SK-N-SH treated with all-trans-retinoic acid at 6 μM for 48 hours (cell line): ENCODE measurements at regions not wholly inside any gene's neighbourhood (a gene's known extent, or its start where the extent isn't known, plus 50 kb on each side); places are given as distances from the start of the nearest gene placed in this dataset.

ENCODE experiments used
- ARNTL ChIP-seq: fragments of 450-650 bp; formaldehyde crosslinking; IDR thresholded peaks from 2 replicates; pipeline ENCODE4 v1.5.0; 2020; ENCODE audit warnings: low read depth, mild to moderate bottlenecking, moderate library complexity, borderline replicate concordance
- BACH2 ChIP-seq: fragments of 250-450 bp; sonication (Bioruptor Pico); IDR thresholded peaks from 2 replicates; pipeline ENCODE4 v1.9.0; 2021; ENCODE audit warnings: mild to moderate bottlenecking, borderline replicate concordance
- CREB5 ChIP-seq: fragments of 250-450 bp; sonication (Bioruptor Pico); IDR thresholded peaks from 2 replicates; pipeline ENCODE4 v1.5.1; 2020; ENCODE audit warnings: low read depth, mild to moderate bottlenecking, moderate library complexity
- GLIS3 ChIP-seq: fragments of 250-450 bp; sonication (Bioruptor Pico); IDR thresholded peaks from 2 replicates; pipeline ENCODE4 v1.5.0; 2020; ENCODE audit warnings: mild to moderate bottlenecking, moderate library complexity
- POU6F1 ChIP-seq: fragments of 250-450 bp; sonication (Bioruptor Pico); IDR thresholded peaks from 2 replicates; pipeline ENCODE4 v1.8.0; 2021; ENCODE audit warnings: low read depth, mild to moderate bottlenecking, moderate library complexity, borderline replicate concordance
- PPARA ChIP-seq: fragments of 250-450 bp; sonication (Bioruptor Pico); IDR thresholded peaks from 2 replicates; pipeline ENCODE4 v1.5.0; 2020; ENCODE audit warnings: mild to moderate bottlenecking, borderline replicate concordance
- RARB ChIP-seq: fragments of 250-450 bp; sonication (Bioruptor Pico); IDR thresholded peaks from 2 replicates; pipeline ENCODE4 v1.8.0; 2021; ENCODE audit warnings: mild to moderate bottlenecking, moderate library complexity
- ZC3H10 ChIP-seq: fragments of 250-450 bp; sonication (Bioruptor Pico); IDR thresholded peaks from 2 replicates; pipeline ENCODE4 v1.5.1; 2021; ENCODE audit warnings: mild to moderate bottlenecking, moderate library complexity
- ZFP3 ChIP-seq: fragments of 250-450 bp; sonication (Bioruptor Pico); IDR thresholded peaks from 2 replicates; pipeline ENCODE4 v1.5.0; 2020; ENCODE audit warnings: mild to moderate bottlenecking, moderate library complexity
- ZFP30 ChIP-seq: fragments of 450-650 bp; formaldehyde crosslinking; IDR thresholded peaks from 2 replicates; pipeline ENCODE4 v1.5.0; 2022; ENCODE audit warnings: mild to moderate bottlenecking, moderate library complexity
- ZNF565 ChIP-seq: fragments of 450-650 bp; formaldehyde crosslinking; conservative IDR thresholded peaks from 2 replicates; pipeline ENCODE4 v1.5.0; 2020; ENCODE audit warnings: low read depth, mild to moderate bottlenecking, moderate library complexity
- ZNF8 ChIP-seq: fragments of 450-650 bp; formaldehyde crosslinking; IDR thresholded peaks from 2 replicates; pipeline ENCODE4 v1.5.0; 2020; ENCODE audit warnings: mild to moderate bottlenecking, moderate library complexity
- TF ChIP-seq, protein P1 (sequence below): fragments of 250-450 bp; sonication (Bioruptor Pico); IDR thresholded peaks from 2 replicates; pipeline ENCODE4 v1.5.1; 2021; ENCODE audit warnings: mild to moderate bottlenecking, moderate library complexity
- TF ChIP-seq, protein P2 (sequence below): fragments of 250-450 bp; sonication (Bioruptor Pico); IDR thresholded peaks from 2 replicates; pipeline ENCODE4 v1.8.0; 2020; ENCODE audit warnings: mild to moderate bottlenecking, moderate library complexity, borderline replicate concordance

- no peak for TF ChIP-seq ZC3H10 (CRISPR knock-in tag)
- TF ChIP-seq, protein P1, sequence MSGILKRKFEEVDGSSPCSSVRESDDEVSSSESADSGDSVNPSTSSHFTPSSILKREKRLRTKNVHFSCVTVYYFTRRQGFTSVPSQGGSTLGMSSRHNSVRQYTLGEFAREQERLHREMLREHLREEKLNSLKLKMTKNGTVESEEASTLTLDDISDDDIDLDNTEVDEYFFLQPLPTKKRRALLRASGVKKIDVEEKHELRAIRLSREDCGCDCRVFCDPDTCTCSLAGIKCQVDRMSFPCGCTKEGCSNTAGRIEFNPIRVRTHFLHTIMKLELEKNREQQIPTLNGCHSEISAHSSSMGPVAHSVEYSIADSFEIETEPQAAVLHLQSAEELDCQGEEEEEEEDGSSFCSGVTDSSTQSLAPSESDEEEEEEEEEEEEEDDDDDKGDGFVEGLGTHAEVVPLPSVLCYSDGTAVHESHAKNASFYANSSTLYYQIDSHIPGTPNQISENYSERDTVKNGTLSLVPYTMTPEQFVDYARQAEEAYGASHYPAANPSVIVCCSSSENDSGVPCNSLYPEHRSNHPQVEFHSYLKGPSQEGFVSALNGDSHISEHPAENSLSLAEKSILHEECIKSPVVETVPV (CRISPR knock-in tag) = no peak
- no peak for TF ChIP-seq ZFP30 (CRISPR knock-in tag)
- TF ChIP-seq ZNF565 (CRISPR knock-in tag) = no peak
- no peak for TF ChIP-seq CREB5 (CRISPR knock-in tag)
- TF ChIP-seq, protein P2, sequence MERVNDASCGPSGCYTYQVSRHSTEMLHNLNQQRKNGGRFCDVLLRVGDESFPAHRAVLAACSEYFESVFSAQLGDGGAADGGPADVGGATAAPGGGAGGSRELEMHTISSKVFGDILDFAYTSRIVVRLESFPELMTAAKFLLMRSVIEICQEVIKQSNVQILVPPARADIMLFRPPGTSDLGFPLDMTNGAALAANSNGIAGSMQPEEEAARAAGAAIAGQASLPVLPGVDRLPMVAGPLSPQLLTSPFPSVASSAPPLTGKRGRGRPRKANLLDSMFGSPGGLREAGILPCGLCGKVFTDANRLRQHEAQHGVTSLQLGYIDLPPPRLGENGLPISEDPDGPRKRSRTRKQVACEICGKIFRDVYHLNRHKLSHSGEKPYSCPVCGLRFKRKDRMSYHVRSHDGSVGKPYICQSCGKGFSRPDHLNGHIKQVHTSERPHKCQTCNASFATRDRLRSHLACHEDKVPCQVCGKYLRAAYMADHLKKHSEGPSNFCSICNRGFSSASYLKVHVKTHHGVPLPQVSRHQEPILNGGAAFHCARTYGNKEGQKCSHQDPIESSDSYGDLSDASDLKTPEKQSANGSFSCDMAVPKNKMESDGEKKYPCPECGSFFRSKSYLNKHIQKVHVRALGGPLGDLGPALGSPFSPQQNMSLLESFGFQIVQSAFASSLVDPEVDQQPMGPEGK (CRISPR knock-in tag) = no peak
- no peak for TF ChIP-seq POU6F1 (CRISPR knock-in tag)
- TF ChIP-seq ZNF8 (CRISPR knock-in tag) = no peak
- TF ChIP-seq PPARA = no peak
- no peak for TF ChIP-seq GLIS3 (CRISPR knock-in tag)
- TF ChIP-seq RARB = no peak
- TF ChIP-seq BACH2 (CRISPR knock-in tag) = no peak
- TF ChIP-seq ZFP3 = no peak
- no peak for TF ChIP-seq ARNTL (CRISPR knock-in tag)
Measured at GRCh38 chr6:148103436-148103835, 239.2 kb upstream of the SASH1 start.
